ENCODE measurements at regions not wholly inside any gene's neighbourhood (a gene's known extent, or its start where the extent isn't known, plus 50 kb on each side); places are given as distances from the start of the nearest gene placed in this dataset.

GRCh38 chr1:81571946-81572345 is 228.8 kb upstream of the ADGRL2 start:
- Histone ChIP-seq H3K36me3 (no peaks in the 10 kb centered on the region), H3K4me3 (no peak overlapping the region), H3K27me3 (no peaks in the 10 kb centered on the region), H3K4me1 (no peaks in the 10 kb centered on the region), H3K9me3 (no peaks in the 10 kb centered on the region), H3K27ac (no peak overlapping the region)
- 43 to 68% methylated on average over 1 of the region's 1 CpG for WGBS, 2 donors
- intact Hi-C loops (cut with DNase I): no loop called here
- no peak for DNase-seq
- no peak for TF ChIP-seq CTCF (IDR thresholded peaks at IDR 0.05)
- TF ChIP-seq POLR2A (IDR thresholded peaks at IDR 0.05): no peak

GRCh38 chr1:81569761-81570160 is 231.0 kb upstream of the ADGRL2 start:
- WGBS, 2 donors: 93 to 94% methylated on average over 1 of the region's 1 CpG
- TF ChIP-seq POLR2A (IDR thresholded peaks at IDR 0.05) (no peak), POLR2AphosphoS5 (IDR thresholded peaks at IDR 0.05) (no peak), CTCF (IDR thresholded peaks at IDR 0.05) (no peak)
- Histone ChIP-seq H3K27me3 (no peaks in the 10 kb centered on the region), H3K36me3 (no peaks in the 10 kb centered on the region), H3K9me3 (no peaks in the 10 kb centered on the region), H3K4me1 (no peaks in the 10 kb centered on the region), H3K4me3 (no peak overlapping the region), H3K27ac (no peak overlapping the region)
- DNase-seq: no peak
- intact Hi-C loops (cut with DNase I): no loop called here

DNA sequence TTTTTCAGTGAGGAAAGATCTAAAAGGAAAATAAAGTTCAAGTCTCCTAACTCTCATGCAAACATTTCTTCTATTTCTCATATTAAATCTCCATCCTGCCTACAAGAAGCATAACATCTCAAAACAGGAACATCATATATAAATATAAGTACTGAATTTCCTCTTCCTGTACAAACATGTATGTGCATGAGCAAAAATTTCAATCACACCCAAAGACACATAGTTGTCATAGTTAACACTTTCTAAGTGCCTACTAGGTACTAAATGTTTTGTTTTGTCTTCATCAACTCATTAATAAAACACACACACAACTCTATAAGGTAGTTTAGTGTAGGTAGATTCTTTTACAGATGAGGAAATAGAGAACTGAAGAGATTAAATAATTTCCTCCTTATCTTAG is 237.1 kb upstream of the ADGRL2 start:
- DNase-seq: no peak
- Histone ChIP-seq H3K9me3 (no peaks in the 10 kb centered on the region), H3K27ac (no peak overlapping the region), H3K27me3 (no peaks in the 10 kb centered on the region), H3K4me1 (no peaks in the 10 kb centered on the region), H3K36me3 (no peaks in the 10 kb centered on the region), H3K4me3 (no peak overlapping the region)
- TF ChIP-seq POLR2A (IDR thresholded peaks at IDR 0.05): no peak
- TF ChIP-seq CTCF (IDR thresholded peaks at IDR 0.05): no peak
- no peak for TF ChIP-seq EP300 (IDR thresholded peaks at IDR 0.05)
- TF ChIP-seq POLR2AphosphoS5 (IDR thresholded peaks at IDR 0.05): no peak
- intact Hi-C loops (cut with DNase I): no loop called here

- Histone ChIP-seq H3K4me3 (no peak overlapping the region), H3K36me3 (no peaks in the 10 kb centered on the region), H3K27ac (no peak overlapping the region), H3K9me3 (no peaks in the 10 kb centered on the region), H3K4me1 (no peaks in the 10 kb centered on the region), H3K27me3 (no peaks in the 10 kb centered on the region)
- no peak for TF ChIP-seq POLR2AphosphoS5 (IDR thresholded peaks at IDR 0.05)
- no peak for TF ChIP-seq CTCF (IDR thresholded peaks at IDR 0.05)
- no peak for TF ChIP-seq POLR2A (IDR thresholded peaks at IDR 0.05)
- TF ChIP-seq EP300 (IDR thresholded peaks at IDR 0.05): no peak
- intact Hi-C loops (cut with DNase I): no loop called here
- no peak for DNase-seq
- 69 to 76% methylated on average over 3 of the region's 3 CpGs for WGBS, 2 donors
These were observed 237.8 kb upstream of the ADGRL2 start for GRCh38 chr1:81562934-81563333.

- H3K9me3 ChIP-seq: no peaks in the 10 kb centered on the region
These were observed 240.1 kb upstream of the ADGRL2 start for GRCh38 chr1:81560629-81561028.

More at GRCh38 chr1:81560629-81561028, 240.1 kb upstream of the ADGRL2 start:
- WGBS, 2 donors: 90 to 93% methylated on average over 7 of the region's 7 CpGs
- Histone ChIP-seq H3K36me3 (no peaks in the 10 kb centered on the region), H3K27ac (no peak overlapping the region), H3K4me1 (no peaks in the 10 kb centered on the region), H3K27me3 (no peaks in the 10 kb centered on the region), H3K4me3 (no peak overlapping the region)
- TF ChIP-seq CTCF (IDR thresholded peaks at IDR 0.05): no peak
- TF ChIP-seq POLR2AphosphoS5 (IDR thresholded peaks at IDR 0.05): no peak
- no peak for TF ChIP-seq EP300 (IDR thresholded peaks at IDR 0.05)
- TF ChIP-seq POLR2A (IDR thresholded peaks at IDR 0.05): no peak
- no peak for DNase-seq
- intact Hi-C loops (cut with DNase I): no loop called here

Measured in sigmoid colon (tissue), 6 donors.